GM12875 (cell line): ENCODE measurements at regions not wholly inside any gene's neighbourhood (a gene's known extent, or its start where the extent isn't known, plus 50 kb on each side); places are given as distances from the start of the nearest gene placed in this dataset.

ENCODE experiments used
- H3K4me3 ChIP-seq: one replicate; pipeline ENCODE4 v1.5.1; 2011; ENCODE audit warnings: low read depth, low read length, control low read depth
- TF ChIP-seq, protein P1 (sequence below): IDR thresholded peaks from 2 replicates; pipeline ENCODE4 v1.5.1; 2011; ENCODE audit warnings: low read depth, mild to moderate bottlenecking, control low read depth, inconsistent platforms, low read length, moderate library complexity, borderline replicate concordance; ENCODE audit not compliant: insufficient read depth

DNA sequence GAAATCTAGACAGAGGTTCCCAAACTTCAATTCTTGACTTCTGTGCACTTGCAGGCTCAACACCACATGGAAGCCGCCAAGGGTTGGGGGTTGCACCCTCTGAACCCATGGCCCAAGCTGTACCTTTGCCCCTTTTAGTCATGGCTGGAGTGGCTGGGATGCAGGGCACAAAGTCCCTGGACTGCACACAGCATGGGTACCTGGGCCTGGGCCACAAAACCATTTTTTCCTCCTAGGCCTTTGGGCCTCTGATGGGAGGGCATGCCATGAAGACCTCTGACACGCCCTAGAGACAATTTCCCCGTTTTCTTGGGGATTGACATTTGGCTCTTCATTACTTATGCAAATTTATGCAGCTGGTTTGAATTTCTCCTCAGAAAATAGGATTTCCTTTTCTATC lies 342.0 kb downstream of the TPBG start:
- TF ChIP-seq, protein P1, sequence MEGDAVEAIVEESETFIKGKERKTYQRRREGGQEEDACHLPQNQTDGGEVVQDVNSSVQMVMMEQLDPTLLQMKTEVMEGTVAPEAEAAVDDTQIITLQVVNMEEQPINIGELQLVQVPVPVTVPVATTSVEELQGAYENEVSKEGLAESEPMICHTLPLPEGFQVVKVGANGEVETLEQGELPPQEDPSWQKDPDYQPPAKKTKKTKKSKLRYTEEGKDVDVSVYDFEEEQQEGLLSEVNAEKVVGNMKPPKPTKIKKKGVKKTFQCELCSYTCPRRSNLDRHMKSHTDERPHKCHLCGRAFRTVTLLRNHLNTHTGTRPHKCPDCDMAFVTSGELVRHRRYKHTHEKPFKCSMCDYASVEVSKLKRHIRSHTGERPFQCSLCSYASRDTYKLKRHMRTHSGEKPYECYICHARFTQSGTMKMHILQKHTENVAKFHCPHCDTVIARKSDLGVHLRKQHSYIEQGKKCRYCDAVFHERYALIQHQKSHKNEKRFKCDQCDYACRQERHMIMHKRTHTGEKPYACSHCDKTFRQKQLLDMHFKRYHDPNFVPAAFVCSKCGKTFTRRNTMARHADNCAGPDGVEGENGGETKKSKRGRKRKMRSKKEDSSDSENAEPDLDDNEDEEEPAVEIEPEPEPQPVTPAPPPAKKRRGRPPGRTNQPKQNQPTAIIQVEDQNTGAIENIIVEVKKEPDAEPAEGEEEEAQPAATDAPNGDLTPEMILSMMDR, result no peak
- no peak overlapping the region for H3K4me3 ChIP-seq

- H3K4me3 ChIP-seq, result no peak overlapping the region
- TF ChIP-seq, protein P1, result no peak
Measured at GRCh38 chr6:82711105-82711827, 347.6 kb downstream of the TPBG start.

DNA sequence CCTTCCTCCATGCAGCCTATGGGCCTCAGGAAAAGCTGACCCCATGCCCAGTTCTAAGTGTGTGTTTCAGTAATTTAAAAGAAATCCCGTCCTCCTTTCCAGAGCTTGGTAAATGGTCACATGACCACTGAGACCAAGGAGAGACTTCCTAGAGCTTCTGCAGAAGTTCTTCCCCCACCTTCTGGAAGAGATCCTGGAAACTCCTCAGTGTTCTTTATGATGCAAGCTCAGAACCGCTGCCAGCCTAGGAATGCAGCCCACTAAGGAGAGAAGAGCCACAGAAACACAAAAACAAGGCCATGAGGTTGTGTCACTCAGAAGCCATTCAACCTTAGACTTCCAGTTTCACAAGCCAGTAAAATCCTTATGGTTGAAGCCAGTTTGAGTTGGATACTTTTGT lies 348.4 kb downstream of the TPBG start:
- H3K4me3 ChIP-seq, result no peak overlapping the region
- TF ChIP-seq, protein P1, result no peak

- no peak overlapping the region for H3K4me3 ChIP-seq
- TF ChIP-seq, protein P1, result no peak
Measured at GRCh38 chr6:82712389-82712788, 348.8 kb downstream of the TPBG start.

GRCh38 chr6:82712826-82713225 lies 349.2 kb downstream of the TPBG start:
- H3K4me3 ChIP-seq, result no peak overlapping the region
- TF ChIP-seq, protein P1, result no peak

GRCh38 chr6:82720992-82721391 lies 344.6 kb downstream of the UBE3D start:
- no peak overlapping the region for H3K4me3 ChIP-seq
- TF ChIP-seq, protein P1, result no peak

GRCh38 chr6:82735790-82736189 lies 329.9 kb downstream of the UBE3D start:
- TF ChIP-seq, protein P1, result no peak

More at GRCh38 chr6:82735790-82736189, 329.9 kb downstream of the UBE3D start:
- H3K4me3 ChIP-seq, result no peak overlapping the region
